ENCODE measurements at regions not wholly inside any gene's neighbourhood (a gene's known extent, or its start where the extent isn't known, plus 50 kb on each side); places are given as distances from the start of the nearest gene placed in this dataset.

DNA sequence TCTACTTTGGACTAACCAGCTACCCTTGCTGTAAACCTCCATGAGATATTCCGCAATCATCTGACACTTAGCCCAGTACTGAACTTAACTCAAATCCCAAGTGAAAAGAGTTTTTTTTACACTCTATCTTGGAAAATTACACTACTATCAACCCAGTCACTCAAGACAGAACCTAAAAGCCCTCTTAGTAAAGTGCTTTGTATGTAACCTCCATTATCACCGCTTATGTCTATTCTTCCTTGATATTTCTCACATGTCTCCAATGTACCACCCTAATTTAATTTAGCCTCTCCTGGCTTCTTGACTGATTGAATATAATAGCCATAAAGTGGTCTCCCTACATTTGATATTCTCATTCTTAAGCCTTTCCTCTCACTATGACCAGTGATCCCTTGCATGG lies 168.8 kb upstream of the SYT1 start:
- DNase-seq (ENCODE audit: low read depth, low spot score): no peak

DNA sequence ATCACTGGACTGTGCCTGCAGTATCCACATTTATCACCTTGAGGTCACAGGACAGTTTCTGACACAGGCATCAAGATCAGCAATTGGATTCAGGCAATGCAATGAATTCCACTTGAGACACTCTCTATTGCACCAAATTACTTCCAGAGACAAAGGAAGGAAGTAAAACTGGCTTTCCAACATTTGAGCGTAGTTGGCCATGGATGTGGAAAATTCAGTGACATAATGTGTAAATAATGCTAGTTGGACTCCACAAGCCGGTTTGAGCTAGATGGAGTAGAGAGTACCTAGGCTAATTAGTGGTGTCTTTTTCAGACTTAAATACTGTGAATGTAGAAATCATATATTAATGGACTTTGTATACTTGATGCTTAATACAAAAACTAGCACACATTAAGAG lies 168.3 kb upstream of the SYT1 start:
- no peak for DNase-seq (ENCODE audit: low read depth, low spot score)

DNA sequence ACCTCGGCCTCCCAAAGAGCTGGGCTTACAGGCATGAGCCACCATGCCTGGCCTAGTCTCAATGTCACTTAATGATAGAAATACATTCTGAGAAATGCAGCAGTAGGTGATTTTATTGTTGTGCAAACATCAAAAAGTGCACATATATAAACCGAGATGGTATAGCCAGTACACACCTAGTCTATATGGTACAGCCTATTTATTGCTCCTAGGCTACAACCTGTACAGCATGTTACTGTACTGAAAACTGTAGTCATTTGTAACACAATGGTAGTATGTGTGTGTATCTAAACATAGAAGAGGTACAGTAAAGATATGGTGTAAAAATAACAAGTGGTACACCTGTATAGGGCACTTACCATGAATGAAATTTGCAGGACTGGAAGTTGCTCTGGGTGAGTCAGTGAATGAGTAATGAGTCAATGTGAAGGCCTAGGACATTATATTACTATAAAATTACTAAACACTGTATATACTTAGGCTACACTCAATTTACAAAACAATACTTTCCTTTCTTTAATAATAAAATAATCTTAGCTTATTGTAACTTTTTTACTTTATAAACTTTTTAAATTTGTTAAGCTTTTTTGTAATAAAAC lies 166.7 kb upstream of the SYT1 start:
- DNase-seq (ENCODE audit: low read depth, low spot score): no peak

DNA sequence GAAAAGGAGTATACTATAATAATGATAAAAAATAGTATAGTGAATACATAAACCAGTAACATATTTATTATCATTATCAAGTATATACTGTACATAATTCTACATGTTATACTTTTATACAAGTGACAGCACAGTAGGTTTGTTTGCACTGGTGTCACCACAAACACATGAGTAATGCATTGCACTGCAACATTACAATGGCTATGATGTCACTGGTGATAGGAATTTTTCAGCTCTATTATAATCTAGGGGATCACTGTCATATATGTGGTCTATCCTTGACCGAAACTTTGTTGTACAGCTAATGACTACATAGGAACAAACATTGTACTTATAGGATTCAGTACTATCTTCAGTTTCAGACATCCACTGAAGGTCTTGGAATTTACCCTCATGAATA lies 165.8 kb upstream of the SYT1 start:
- peak; percentile 57 for DNase-seq (ENCODE audit: low read depth, low spot score)

DNA sequence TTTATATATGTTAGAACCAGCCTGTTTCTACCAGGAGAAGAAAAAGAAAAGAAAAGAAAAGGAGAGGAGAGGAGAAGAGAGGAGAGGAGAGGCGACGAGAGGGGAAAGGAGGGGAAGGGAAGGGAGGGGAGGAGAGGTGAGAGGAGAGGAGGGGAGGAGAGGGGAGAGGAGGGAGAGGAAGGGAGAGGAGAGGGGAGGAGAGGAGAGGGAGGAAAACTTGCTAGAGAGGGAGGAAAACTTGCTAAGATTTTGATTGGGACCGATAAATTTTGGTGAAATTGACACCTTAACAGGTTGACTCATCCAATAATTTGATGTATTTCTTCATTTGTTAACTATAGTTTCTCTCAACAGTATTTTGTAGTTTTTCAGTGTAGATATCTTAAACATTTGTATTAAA lies 164.0 kb upstream of the SYT1 start:
- DNase-seq (ENCODE audit: low read depth, low spot score): no peak

DNA sequence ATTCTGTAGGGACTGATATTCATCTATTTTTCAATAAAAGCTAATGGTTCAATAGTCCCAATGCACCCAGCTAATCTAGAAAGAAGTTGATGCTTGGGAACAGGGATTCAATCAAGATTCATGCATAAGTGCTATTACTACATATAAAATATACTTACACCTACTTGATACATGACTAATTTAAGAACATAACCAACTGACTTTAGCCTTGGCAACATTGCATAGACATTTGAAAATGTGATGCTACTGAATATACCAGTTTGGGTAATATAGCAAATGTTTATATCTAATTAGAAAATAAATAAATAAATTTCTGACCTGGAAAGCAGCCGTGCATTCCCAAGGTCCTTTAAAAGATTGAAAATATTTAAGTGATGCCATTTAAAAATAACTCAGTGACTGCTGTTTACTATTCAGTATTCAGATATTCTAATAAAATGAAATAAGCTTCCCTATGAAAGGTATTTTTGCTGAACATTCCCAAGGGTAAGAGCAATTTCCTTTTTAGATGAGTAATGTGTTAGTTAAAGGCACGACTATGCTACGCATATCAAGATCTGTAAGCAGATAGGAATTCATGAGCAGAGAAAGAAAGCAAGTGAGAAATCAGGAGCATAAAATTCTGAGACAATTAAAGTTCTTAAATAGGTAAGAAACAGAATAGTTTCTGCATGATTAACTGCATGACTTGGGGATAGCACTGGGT lies 160.6 kb upstream of the SYT1 start:
- DNase-seq (ENCODE audit: low read depth, low spot score): peak; percentile 77

DNA sequence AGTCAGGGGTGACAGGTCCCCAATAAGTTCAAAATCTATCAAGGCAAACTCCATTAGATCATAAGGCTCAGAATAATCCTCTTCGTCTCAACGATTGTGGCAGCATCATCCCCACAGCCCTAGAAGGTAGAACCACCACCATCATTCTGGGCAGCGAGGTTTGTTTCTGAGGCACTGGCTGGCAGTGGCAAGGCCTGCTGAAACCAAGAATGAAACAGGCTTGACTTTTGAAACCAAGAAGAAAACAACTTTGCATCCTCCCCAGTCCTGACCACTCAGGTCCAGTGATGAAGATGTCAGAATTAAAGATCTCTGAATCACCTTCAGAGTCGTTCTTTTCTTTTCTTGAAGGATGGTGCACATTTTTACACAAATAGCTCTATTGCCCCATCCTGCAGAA lies 152.6 kb upstream of the SYT1 start:
- no peak for DNase-seq (ENCODE audit: low read depth, low spot score)

DNA sequence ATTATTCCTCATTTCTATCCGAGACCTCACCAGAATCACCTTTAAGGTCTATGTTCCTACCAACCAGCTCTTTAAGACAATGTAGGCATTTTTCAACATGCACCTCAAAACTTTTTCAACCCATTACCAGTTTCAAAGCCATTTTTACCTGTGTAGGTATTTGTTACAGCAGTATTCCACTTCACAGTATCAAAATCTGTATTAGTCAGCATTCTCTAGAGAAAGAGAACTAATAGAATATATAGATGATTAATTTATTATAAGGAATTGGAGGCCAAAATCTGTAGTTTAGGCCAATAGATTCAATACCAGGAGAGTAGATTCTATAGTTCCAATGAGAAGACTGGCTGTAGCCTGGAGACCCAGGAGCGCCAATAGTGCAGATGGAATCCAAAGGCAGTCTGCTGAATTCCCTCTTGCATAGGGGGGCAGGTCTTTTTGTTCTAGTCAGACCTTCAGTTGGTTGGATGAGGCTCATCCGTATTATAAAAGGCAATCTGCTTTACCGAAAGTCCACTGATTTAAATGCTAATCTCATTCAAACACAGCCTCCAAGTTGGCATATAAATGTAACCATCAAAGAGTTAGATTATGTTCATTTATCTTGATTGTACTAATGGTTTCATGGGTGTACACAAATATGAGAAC lies 151.6 kb upstream of the SYT1 start:
- no peak for DNase-seq (ENCODE audit: low read depth, low spot score)

DNA sequence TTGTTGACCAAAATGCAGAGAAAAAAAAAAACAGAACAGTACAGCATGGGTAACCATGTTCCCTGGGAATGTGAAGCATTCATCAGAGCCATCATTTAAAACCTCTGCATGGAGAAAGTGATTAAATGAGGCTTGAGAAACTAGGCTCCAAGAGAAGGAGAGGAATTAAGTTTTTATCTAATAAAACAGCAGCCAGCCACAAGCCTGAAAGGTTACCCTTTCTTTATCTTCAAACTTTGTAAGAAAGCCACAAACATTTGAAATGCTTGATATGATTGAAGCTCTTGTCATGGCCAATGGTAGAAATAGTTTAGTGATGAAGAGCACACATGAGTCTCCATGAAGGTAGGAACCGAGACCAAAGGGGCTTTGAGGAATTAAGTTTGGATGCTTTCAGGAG lies 144.9 kb upstream of the SYT1 start:
- peak; percentile 31 for DNase-seq (ENCODE audit: low read depth, low spot score)

DNA sequence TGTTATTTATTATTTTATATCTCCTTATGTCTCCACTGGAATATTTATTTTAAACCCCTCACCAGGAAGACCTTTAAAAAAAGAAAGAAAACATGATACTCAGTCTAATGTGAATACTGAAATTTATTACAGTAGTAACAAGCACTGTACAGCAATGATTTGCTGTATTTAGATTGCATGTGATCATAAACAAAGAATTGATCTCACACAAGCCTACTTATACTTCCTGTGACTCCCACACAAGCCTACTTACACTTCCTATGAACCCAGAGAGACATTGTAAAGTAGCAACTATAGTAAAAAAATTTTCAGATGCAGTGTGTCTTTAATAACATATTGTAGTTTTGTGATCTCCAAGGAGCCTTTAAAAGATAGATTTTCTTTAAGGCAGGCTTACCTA lies 142.7 kb upstream of the SYT1 start:
- no peak for DNase-seq (ENCODE audit: low read depth, low spot score)

DNA sequence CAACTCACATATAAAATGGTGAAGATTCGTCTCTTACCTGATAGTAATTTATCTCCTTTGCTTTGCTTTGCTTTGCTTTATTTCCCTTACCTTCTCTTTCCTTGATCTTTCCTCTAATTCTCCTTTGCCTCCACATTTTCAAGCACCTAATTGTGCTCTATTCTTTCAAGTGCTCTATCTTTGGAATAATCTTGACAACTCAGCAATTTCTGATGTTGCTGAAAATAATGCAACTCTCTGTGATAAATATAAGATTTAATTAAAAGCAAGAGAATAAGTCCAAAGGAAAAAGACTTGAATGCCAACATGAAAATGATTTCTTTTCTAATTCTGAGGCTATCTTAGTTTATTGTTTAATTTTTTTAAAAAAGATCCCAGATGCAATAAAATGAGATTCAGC lies 139.5 kb upstream of the SYT1 start:
- no peak for DNase-seq (ENCODE audit: low read depth, low spot score)

DNA sequence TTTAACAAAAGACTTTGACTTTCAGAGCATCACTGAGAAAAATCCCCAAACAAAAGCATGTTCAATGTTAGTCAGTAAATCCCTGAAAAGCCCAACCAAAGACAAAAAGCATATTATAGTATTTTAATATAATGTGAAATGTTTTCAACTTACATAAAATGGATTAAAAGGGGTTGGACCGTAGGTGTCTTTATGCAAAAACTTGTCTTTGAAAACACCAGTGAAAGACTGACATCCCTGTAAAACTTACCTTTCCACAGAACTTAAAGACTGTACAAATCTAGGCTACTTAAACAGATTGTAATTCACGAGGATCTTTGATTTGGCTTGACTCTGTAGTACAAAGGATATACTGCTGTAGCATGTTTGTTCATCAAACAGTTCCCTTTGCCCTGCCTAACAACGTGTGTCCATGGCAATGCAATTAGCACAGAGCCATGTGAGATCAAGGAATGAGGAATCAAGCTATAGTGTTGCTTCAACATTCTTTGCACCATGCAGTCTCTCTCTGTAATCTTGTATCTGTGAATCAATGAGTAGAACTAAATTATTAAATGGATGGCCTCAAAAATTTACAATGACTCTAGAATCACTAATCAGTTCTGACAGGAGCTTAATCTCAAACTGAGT lies 138.5 kb upstream of the SYT1 start:
- DNase-seq (ENCODE audit: low read depth, low spot score): no peak

DNA sequence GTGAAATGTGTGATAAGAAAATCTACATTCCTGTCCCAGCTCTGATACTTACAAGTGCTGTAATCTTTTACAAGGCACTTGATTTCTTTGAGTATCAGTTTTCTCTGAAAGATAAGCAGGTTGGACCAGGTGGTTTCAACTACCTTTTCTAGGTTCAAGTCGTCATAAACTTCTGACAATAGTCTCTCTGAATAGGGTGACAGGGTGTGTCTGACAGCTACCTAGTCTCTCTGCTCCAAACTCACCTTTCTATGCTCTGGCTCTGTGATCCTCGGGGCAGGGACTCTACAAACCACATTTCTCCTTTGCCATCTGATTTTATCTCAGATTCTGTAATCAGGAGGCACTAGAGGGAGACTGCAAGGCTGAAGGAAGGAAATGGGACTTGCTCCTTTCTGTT lies 137.7 kb upstream of the SYT1 start:
- DNase-seq (ENCODE audit: low read depth, low spot score): no peak

DNA sequence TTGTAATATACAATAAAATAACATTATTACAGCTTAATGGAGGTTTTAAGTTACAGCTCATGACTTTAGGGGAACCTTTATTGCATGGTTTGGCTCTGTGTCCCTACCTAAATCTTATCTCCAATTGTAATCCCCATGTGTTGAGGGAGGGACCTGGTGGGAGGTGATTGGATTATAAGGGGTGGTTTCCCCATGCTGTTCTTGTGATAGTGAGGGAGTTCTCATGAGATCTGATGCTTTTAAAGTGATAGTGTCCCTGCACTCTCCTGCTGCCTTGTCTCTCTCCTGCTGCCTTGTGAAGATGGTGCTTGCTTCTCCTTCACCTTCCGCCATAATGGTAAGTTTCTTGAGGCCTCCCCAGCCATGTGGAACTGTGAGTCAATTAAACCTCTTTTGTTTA lies 132.1 kb upstream of the SYT1 start:
- DNase-seq (ENCODE audit: low read depth, low spot score): no peak

DNA sequence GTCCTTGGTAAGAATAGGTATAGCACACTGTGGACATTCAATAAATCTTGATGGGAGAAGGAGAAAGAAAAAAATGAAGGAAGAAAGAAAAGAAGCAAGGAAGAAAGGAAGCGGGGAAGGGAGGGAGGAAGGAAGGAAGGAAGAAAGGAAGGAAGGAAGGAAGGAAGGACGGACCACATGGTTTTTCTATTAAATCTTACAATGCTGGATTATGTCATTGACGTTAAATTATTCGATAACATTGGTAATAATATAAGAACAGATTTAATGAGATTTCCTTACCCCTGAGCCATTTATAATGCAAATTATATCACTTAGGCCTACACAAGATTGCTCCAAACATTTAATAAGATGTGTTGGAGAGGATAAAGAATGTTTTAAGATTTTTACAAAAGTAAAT lies 124.9 kb upstream of the SYT1 start:
- no peak for DNase-seq (ENCODE audit: low read depth, low spot score)

DNA sequence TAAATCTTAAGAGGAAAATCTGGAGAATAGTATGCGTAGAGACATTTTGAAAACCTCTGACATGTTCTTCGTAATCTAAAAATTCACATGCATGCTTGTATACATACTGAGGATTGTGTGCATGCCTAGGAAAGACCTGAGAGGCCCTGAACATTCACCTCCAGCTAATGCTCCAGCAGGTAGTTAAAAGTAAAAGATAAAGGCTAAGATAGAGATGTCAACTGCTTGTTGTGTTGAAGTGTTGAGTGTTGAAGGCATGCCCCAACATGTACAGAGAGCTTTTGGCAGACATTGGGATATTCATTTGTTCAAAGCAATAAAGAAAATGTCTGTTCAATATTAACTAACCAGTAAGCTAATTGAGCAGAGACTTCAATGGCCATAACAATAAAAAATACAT lies 118.6 kb upstream of the SYT1 start:
- no peak for DNase-seq (ENCODE audit: low read depth, low spot score)

DNA sequence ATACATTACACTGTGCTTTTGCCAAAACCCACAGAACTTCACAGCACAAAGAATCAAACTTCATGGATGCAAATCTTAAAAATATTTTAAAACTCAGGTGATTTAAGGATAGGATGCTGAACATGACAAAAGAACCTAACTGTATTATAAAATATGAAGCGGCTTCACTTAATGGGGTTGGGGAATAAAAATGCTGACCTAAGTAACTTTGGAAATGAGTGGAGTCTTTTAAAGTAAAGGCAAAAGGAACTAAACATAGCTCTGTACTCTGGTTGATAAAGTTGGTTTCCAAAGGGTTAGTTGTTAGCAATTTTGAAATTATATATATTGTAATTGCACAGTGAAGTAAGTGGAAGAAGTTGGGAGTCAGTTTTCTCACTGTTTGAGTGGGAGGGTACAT lies 111.5 kb upstream of the SYT1 start:
- DNase-seq (ENCODE audit: low read depth, low spot score): no peak

DNA sequence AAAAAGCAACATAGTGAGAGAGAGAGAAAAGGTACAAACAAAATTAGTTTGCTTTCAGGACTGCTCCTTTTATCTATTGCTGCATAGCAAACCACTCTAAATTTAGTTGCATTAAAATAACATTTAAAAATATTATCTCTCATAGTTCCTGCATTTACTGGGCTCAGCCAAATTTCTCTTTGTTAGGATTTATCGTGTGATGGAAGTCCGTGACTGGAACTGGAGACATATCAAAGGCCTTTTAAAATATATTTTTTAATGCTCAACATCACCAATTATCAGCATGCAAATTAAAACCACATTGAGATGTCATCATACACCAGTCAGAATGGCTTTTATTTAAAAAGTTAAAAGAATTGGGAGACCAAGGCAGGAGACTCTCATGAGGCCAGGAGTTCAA lies 107.6 kb upstream of the SYT1 start:
- DNase-seq (ENCODE audit: low read depth, low spot score): no peak

DNA sequence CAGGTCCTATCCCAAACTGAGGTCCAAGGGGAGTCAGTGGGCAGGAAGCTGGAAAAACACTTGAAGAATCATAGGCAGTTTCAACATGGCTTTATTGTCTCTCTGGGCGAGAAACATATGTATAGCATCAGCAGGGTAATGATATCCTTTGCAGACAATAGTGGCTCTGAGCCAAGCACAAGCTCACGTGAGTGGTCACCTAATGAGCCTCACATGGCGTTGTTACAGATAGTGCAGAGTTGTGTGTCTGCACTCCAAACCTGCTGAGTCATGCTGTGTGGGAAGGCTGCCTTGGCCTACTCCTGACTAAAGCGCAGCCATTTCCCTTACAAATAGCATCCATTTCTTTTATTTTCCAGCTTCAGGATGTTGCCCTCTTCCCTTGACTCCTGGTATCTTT lies 105.2 kb upstream of the SYT1 start:
- peak; percentile 21 for DNase-seq (ENCODE audit: low read depth, low spot score)

DNA sequence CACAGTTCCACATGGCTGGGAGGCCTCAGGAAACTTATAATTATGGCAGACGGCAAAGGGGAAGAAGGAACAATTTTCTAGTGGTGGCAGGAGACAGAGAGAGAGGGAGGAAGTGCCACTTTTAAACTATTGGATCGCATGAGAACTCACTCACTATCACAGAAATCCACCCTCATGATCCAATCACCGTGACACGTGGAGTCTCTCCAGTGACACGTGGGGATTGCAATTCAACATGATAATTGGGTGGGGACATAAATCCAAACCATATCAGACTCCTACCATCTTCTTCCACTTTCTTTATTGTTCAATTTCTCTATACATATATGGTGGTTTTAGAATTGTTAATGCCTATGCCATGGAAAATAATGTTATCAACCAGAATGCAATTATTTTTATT lies 103.7 kb upstream of the SYT1 start:
- no peak for DNase-seq (ENCODE audit: low read depth, low spot score)

DNA sequence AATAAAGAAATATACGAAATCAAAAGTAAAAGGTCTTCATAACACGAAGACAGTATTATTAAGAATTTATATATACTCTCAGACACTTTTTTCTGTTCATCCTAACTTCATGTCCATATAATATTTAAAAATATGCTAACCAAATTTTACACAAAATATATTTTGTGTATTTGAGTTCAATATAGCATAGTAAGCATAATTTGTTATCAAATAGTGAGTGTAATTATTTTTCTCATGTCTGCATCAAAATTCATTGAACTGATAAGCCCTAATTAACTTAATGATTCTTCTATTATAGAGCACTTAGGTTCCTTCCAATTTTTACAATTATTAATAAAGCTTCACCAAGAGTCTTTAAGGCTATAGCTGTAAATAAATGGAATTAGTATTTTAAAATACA lies 99.7 kb upstream of the SYT1 start:
- no peak for DNase-seq (ENCODE audit: low read depth, low spot score)

DNA sequence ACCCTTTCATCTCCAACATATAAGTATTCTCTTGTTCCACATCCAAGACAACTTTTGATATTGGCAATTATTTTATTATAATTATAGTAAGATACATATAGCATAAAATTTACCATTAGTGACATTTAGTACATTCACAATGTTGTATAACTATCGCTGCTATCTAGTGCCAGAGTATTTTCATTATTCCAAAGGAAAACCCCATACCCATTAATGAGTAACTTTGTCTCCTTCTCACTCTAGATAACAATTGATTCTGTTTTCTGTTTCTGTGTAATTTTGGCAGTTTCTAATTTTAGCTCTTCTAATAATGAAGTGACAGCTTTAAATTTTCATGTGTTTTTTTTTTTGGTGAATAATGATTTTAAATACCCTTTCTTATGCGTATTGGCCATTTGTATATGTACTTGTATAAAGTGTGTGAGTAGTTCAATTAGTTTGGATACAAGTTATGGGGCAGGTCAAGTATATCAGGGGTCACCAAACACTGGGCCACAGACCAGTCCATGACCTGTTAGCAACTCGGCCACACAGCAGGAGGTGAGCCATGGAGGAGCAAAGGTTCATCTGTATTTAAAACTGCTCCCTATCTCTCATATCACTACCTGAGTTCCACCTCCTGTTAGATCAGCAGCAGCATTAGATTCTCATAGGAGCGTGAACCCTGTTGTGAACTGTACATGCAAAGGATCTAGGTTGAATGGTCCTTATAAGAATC lies 97.2 kb upstream of the SYT1 start:
- DNase-seq (ENCODE audit: low read depth, low spot score): no peak

Data from astrocyte of the hippocampus (primary cell).